ENCODE measurements at regions not wholly inside any gene's neighbourhood (a gene's known extent, or its start where the extent isn't known, plus 50 kb on each side); places are given as distances from the start of the nearest gene placed in this dataset.

DNA sequence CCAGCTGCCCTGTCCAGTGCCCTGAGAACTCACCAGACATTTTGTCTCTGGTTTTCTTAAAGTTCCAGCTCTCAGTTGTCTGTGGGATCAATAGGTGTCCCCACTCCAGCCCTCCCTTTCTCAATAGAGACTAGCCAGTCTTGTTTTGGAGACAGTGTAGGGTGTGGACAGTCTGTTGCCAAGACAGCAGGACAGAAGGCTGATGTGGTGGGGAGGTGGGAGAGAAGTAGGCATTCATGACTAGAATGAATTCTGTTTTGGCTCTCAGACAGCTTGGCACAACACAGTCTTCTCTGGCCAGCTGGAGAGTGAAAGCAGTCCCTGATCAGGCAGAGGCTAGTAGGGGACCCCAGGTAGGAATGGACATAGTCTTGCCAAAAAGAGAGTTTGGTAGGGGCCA lies 467.0 kb upstream of the PODXL start:
- FAIRE-seq (no peak), DNase-seq (ENCODE audit: insufficient read length, low spot score) (no peak)
- TF ChIP-seq, protein P1, sequence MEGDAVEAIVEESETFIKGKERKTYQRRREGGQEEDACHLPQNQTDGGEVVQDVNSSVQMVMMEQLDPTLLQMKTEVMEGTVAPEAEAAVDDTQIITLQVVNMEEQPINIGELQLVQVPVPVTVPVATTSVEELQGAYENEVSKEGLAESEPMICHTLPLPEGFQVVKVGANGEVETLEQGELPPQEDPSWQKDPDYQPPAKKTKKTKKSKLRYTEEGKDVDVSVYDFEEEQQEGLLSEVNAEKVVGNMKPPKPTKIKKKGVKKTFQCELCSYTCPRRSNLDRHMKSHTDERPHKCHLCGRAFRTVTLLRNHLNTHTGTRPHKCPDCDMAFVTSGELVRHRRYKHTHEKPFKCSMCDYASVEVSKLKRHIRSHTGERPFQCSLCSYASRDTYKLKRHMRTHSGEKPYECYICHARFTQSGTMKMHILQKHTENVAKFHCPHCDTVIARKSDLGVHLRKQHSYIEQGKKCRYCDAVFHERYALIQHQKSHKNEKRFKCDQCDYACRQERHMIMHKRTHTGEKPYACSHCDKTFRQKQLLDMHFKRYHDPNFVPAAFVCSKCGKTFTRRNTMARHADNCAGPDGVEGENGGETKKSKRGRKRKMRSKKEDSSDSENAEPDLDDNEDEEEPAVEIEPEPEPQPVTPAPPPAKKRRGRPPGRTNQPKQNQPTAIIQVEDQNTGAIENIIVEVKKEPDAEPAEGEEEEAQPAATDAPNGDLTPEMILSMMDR (IDR thresholded peaks at IDR 0.05; ENCODE audit: insufficient read depth, missing control alignments): no peak

DNA sequence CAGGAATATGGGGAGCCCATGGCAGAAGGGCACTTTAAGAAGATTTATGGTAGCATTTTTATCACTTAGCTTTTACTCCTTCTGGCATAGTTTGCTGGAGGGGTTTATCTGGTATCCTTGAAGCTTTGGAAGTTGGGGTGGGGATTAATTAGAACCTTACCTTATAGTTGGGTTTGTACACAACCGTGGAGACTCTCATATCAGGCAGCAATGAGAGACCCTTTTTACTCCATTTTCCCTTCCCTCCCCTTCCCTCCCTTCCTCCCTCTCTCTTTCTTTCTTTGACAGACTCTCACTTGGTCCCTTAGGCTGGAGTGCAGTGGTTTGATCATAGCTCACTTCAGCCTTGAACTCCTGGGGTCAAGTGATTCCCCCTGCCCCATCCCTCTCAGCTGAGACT lies 465.8 kb upstream of the PODXL start:
- TF ChIP-seq, protein P1 (IDR thresholded peaks at IDR 0.05; ENCODE audit: insufficient read depth, missing control alignments): no peak
- FAIRE-seq (no peak), DNase-seq (ENCODE audit: insufficient read length, low spot score) (no peak)

GRCh38 chr7:132019703-132020102 lies 463.3 kb upstream of the PODXL start:
- TF ChIP-seq, protein P1 (IDR thresholded peaks at IDR 0.05; ENCODE audit: insufficient read depth, missing control alignments): no peak
- FAIRE-seq: no peak
- no peak for DNase-seq (ENCODE audit: insufficient read length, low spot score)

GRCh38 chr7:132009778-132010177 lies 453.4 kb upstream of the PODXL start:
- TF ChIP-seq, protein P1 (IDR thresholded peaks at IDR 0.05; ENCODE audit: insufficient read depth, missing control alignments): no peak
- DNase-seq (ENCODE audit: insufficient read length, low spot score): no peak
- no peak for FAIRE-seq

- DNase-seq (ENCODE audit: insufficient read length, low spot score): no peak
- TF ChIP-seq, protein P1 (IDR thresholded peaks at IDR 0.05; ENCODE audit: insufficient read depth, missing control alignments): peak; percentile 44
- FAIRE-seq: no peak
These were observed 448.1 kb upstream of the PODXL start for GRCh38 chr7:132004529-132004928.

- TF ChIP-seq, protein P1 (IDR thresholded peaks at IDR 0.05; ENCODE audit: insufficient read depth, missing control alignments): no peak
- no peak for FAIRE-seq
- DNase-seq (ENCODE audit: insufficient read length, low spot score): no peak
These were observed 446.0 kb upstream of the PODXL start for GRCh38 chr7:132002343-132002968.

GRCh38 chr7:132001146-132001545 lies 444.7 kb upstream of the PODXL start:
- no peak for DNase-seq (ENCODE audit: insufficient read length, low spot score)
- TF ChIP-seq, protein P1 (IDR thresholded peaks at IDR 0.05; ENCODE audit: insufficient read depth, missing control alignments): no peak

More at GRCh38 chr7:132001146-132001545, 444.7 kb upstream of the PODXL start:
- peak; percentile 41 for FAIRE-seq
